ENCODE measurements at regions not wholly inside any gene's neighbourhood (a gene's known extent, or its start where the extent isn't known, plus 50 kb on each side); places are given as distances from the start of the nearest gene placed in this dataset.
"Not testable (repeated sequence)": the region's sequence is repeated elsewhere in the genome, so short reads cannot be mapped to it uniquely, and the experiment has no call there.

DNA sequence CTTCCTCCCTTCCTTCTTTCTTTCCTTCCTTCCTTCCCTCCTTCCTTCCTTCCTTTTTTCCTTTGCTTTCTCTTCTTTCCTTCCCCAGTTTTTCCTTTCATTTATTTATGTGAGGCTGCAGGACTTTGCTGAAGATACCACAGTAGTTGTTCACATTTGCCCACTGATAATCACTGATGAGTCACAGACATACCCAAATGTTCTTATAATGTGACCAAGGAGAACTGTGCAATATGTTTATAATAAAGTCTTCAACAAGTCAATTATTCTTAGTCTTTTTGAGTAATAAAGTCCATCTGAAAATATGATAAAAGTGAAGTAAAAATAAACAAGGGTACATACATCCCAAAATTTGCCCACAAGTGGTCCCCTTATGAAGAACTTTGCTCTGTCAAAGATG, 159.7 kb downstream of the GNAI1 start:
- H3K27ac ChIP-seq (ENCODE audit: control insufficient read depth, insufficient read depth, low read length): no peak overlapping the region
- H3K9me1 ChIP-seq (ENCODE audit: control insufficient read depth, extremely low read depth, insufficient read depth, low read length): no peaks in the 10 kb centered on the region
- no peaks in the 10 kb centered on the region for H3K9me3 ChIP-seq (ENCODE audit: control insufficient read depth, low read depth, low read length)
- H3K4me2 ChIP-seq (ENCODE audit: control insufficient read depth, extremely low read depth, insufficient read depth, low read depth, low read length): no peak overlapping the region
- dilution Hi-C loops (cut with MboI; ENCODE audit: extremely low pct_ligation_motif_present, low sequenced_read_pairs): no loop called here
- H3K9ac ChIP-seq (ENCODE audit: control insufficient read depth, extremely low read depth, insufficient read depth, low read length): no peak overlapping the region
- H3K4me1 ChIP-seq (ENCODE audit: control insufficient read depth, extremely low read depth, insufficient read depth, low read length): no peaks in the 10 kb centered on the region
- TF ChIP-seq CTCF (optimal IDR thresholded peaks at IDR 0.05 in 1 of 3, IDR thresholded peaks at IDR 0.05 in 1 of 3, conservative IDR thresholded peaks at IDR 0.05 in 1 of 3; ENCODE audit: extremely low read depth in 1 of 3, insufficient read depth in 2 of 3, low read length in 3 of 3) (no peak), EZH2 (IDR thresholded peaks at IDR 0.05; ENCODE audit: low read length) (no peak)
- H3K36me3 ChIP-seq (ENCODE audit: control insufficient read depth in 2 of 2, extremely low read depth in 1 of 2, insufficient read depth in 2 of 2, low read length in 2 of 2): no peaks in the 10 kb centered on the region
- no peaks in the 10 kb centered on the region for H3K79me2 ChIP-seq (ENCODE audit: control insufficient read depth, insufficient read depth, low read length)
- no peak overlapping the region for H3K4me3 ChIP-seq (ENCODE audit: control insufficient read depth in 2 of 3, extremely low read depth in 1 of 3, insufficient read depth in 2 of 3, low read depth in 1 of 3, low read length in 3 of 3)
- no peak overlapping the region for H2AFZ ChIP-seq (ENCODE audit: control insufficient read depth, low read length)
- H4K20me1 ChIP-seq (ENCODE audit: control insufficient read depth, extremely low read depth, insufficient read depth, low read length): no peaks in the 10 kb centered on the region
- no peak for DNase-seq (ENCODE audit: low read depth, low spot score)
- FAIRE-seq: peak; percentile 23
- H3K27me3 ChIP-seq (ENCODE audit: control insufficient read depth, extremely low read depth, insufficient read depth, low read length): no peaks in the 10 kb centered on the region

GRCh38 chr7:80292634-80293033, 158.0 kb downstream of the GNAI1 start:
- H4K20me1 ChIP-seq (ENCODE audit: control insufficient read depth, extremely low read depth, insufficient read depth, low read length); H3K4me2 ChIP-seq (ENCODE audit: control insufficient read depth, extremely low read depth, insufficient read depth, low read depth, low read length); H2AFZ ChIP-seq (ENCODE audit: control insufficient read depth, low read length); H3K36me3 ChIP-seq (ENCODE audit: control insufficient read depth in 2 of 2, extremely low read depth in 1 of 2, insufficient read depth in 2 of 2, low read length in 2 of 2); H3K9me3 ChIP-seq (ENCODE audit: control insufficient read depth, low read depth, low read length); H3K9me1 ChIP-seq (ENCODE audit: control insufficient read depth, extremely low read depth, insufficient read depth, low read length); H3K27ac ChIP-seq (ENCODE audit: control insufficient read depth, insufficient read depth, low read length); H3K9ac ChIP-seq (ENCODE audit: control insufficient read depth, extremely low read depth, insufficient read depth, low read length); DNase-seq (ENCODE audit: low read depth, low spot score); H3K27me3 ChIP-seq (ENCODE audit: control insufficient read depth, extremely low read depth, insufficient read depth, low read length); H3K4me1 ChIP-seq (ENCODE audit: control insufficient read depth, extremely low read depth, insufficient read depth, low read length); H3K79me2 ChIP-seq (ENCODE audit: control insufficient read depth, insufficient read depth, low read length); FAIRE-seq; dilution Hi-C loops (cut with MboI; ENCODE audit: extremely low pct_ligation_motif_present, low sequenced_read_pairs); H3K4me3 ChIP-seq (ENCODE audit: control insufficient read depth in 2 of 3, extremely low read depth in 1 of 3, insufficient read depth in 2 of 3, low read depth in 1 of 3, low read length in 3 of 3): not testable (repeated sequence)

Data from keratinocyte (primary cell).